Fibroblast of mammary gland (primary cell): ENCODE measurements at regions not wholly inside any gene's neighbourhood (a gene's known extent, or its start where the extent isn't known, plus 50 kb on each side); places are given as distances from the start of the nearest gene placed in this dataset.

Source experiments
- DNase-seq: peaks from one replicate; pipeline ENCODE4 v3.0.0-alpha.2; 2010; ENCODE audit warnings: low read depth
- H3K4me3 ChIP-seq: 2 replicates; pipeline ENCODE4 v1.5.1; 2011; ENCODE audit warnings: low read depth, mild to moderate bottlenecking, low read length, moderate library complexity; ENCODE audit not compliant: control insufficient read depth
- TF ChIP-seq, protein P1 (sequence below): conservative IDR thresholded peaks from 2 replicates; pipeline ENCODE4 v1.5.1; 2011; ENCODE audit warnings: low read depth, low read length, inconsistent platforms; ENCODE audit not compliant: control insufficient read depth, insufficient read depth

DNA sequence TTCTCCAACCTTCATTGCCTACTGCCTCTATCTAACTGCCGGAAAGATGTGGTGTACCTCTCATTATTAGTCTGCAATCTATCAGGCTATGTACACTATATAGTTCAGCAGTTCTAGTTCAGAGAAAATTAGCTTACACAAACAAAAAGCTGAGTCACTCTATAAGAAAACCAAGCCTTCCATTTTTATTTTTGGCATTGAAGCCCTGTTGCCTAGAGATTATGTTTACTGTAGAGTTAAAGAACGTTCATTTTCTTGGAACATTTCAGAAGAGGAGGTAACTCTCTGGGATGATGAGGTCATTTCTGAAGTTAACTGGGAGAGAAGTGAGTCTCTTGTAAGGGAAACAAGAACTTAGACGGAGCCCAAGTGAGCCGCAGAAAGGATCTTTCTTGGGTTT lies 133.5 kb downstream of the FAM124B start:
- DNase-seq, result peak; percentile 94
- TF ChIP-seq, protein P1, sequence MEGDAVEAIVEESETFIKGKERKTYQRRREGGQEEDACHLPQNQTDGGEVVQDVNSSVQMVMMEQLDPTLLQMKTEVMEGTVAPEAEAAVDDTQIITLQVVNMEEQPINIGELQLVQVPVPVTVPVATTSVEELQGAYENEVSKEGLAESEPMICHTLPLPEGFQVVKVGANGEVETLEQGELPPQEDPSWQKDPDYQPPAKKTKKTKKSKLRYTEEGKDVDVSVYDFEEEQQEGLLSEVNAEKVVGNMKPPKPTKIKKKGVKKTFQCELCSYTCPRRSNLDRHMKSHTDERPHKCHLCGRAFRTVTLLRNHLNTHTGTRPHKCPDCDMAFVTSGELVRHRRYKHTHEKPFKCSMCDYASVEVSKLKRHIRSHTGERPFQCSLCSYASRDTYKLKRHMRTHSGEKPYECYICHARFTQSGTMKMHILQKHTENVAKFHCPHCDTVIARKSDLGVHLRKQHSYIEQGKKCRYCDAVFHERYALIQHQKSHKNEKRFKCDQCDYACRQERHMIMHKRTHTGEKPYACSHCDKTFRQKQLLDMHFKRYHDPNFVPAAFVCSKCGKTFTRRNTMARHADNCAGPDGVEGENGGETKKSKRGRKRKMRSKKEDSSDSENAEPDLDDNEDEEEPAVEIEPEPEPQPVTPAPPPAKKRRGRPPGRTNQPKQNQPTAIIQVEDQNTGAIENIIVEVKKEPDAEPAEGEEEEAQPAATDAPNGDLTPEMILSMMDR, result no peak
- H3K4me3 ChIP-seq, result no peak overlapping the region

DNA sequence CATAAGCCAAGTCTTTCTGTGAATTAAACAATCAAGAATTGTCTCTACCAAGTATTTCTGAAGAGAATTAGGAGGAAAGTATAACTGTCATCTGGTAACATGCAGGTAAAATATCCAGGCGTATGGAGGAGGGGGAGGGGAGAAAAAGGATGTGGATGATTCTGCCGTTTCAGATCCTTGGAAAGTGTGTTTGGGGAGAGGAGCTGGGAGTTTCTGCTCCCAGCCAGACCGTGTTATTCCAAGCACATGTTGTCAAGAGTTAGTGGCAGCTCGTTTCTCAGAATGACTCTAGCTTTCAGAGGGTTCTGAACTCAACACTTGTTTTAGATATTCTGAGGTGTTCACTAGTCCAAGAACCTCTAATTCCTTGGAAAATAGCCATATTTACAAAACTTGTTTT lies 137.6 kb downstream of the FAM124B start:
- TF ChIP-seq, protein P1, result no peak
- no peak for DNase-seq
- H3K4me3 ChIP-seq, result no peak overlapping the region

- peak; percentile 33 for DNase-seq
- TF ChIP-seq, protein P1, result no peak
Measured at GRCh38 chr2:224263571-224264043, 138.3 kb downstream of the FAM124B start.

DNA sequence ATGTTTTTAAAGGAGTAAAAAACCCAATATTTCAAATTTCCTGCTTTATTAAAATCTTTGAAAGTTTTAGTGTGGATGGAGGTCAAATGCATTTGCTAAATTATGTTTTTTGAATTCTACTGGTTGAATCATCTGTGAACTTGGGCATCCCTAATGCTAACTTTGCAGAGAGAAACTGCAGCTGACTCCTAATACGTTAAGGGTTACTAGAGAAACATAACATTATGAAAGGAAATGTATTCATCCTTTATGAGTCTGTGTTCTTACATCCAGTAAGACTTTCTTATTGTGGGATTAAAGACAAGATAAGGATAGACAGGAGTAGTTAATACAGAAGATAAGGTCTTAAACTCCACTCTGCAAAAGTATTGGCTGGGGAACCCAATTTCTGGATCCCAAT lies 140.6 kb downstream of the FAM124B start:
- no peak overlapping the region for H3K4me3 ChIP-seq
- TF ChIP-seq, protein P1, result no peak
- DNase-seq, result peak; percentile 17

More at GRCh38 chr2:224263571-224264043, 138.3 kb downstream of the FAM124B start:
- H3K4me3 ChIP-seq, result no peak overlapping the region

DNA sequence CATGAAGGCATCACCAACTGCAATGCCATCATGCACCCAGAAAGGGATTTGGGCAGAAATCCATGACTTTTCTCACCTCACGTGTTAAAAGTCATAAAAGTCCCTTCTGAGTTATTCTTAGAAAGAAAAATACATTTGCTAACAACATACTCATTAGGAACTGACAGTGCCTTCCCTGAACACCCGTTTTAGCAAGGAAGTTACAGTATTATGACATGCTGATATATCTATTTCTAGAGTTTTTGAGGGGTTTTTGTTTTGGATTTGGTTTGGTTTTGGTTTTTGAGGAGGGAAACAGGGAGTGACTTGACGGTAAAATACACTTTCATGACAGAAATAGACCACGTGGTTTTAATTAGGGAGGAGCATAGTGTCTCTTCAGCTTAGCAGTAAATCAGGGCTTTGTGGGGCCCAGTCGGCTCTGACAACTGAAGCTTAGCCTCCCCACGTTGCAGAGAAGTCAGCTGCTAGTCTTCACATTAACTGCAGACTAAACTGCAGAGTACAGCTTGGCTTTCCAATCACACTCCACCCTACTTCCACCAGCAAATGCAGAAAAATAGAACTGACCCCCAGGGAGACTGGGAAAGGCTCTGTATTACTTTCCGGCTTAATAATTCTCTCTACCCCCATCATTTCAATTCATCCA lies 141.4 kb downstream of the FAM124B start:
- peak; percentile 44 for DNase-seq
- no peak overlapping the region for H3K4me3 ChIP-seq
- TF ChIP-seq, protein P1, result no peak

DNA sequence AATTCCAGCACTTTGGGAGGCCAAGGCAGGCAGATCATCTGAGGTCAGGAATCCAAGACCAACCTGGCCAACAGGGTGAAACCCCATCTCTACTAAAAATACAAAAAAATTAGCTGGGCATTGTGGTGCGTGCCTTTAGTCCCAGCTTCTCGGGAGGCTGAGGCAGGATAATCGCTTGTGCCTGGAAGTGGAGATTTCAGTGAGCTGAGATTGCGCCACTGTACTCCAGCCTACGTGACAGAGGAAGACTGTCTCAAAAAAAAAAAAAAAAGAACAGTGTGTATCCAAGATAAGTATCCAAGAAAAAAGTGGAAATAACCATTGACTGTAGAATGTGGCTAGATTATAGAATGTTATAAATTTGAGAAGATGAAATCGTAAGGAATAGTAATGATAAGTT lies 142.1 kb downstream of the FAM124B start:
- TF ChIP-seq, protein P1, result no peak
- DNase-seq, result no peak
- no peak overlapping the region for H3K4me3 ChIP-seq
